Ectodermal cell (in vitro differentiated cells): ENCODE measurements at regions not wholly inside any gene's neighbourhood (a gene's known extent, or its start where the extent isn't known, plus 50 kb on each side); places are given as distances from the start of the nearest gene placed in this dataset.

ENCODE experiments used
- H3K27ac ChIP-seq: 2 replicates; pipeline ENCODE4 v1.7.0; 2013; ENCODE audit warnings: mild to moderate bottlenecking, low read depth, low read length; ENCODE audit not compliant: insufficient read depth, poor library complexity, severe bottlenecking
- H3K27me3 ChIP-seq: 2 replicates; pipeline ENCODE4 v1.7.0; 2013; ENCODE audit warnings: mild to moderate bottlenecking, low read length; ENCODE audit not compliant: insufficient read depth, control insufficient read depth, poor library complexity, severe bottlenecking
- H3K36me3 ChIP-seq: one replicate; pipeline ENCODE4 v1.7.0; 2013; ENCODE audit warnings: low read length; ENCODE audit not compliant: control insufficient read depth, insufficient read depth
- H3K4me1 ChIP-seq: one replicate; pipeline ENCODE4 v1.7.0; 2013; ENCODE audit warnings: low read length; ENCODE audit not compliant: control insufficient read depth, insufficient read depth
- H3K4me3 ChIP-seq: 2 replicates; pipeline ENCODE4 v1.7.0; 2013; ENCODE audit warnings: low read depth, low read length, control low read depth; ENCODE audit not compliant: insufficient read depth
- H3K9me3 ChIP-seq: 2 replicates; pipeline ENCODE4 v1.7.0; 2013; ENCODE audit warnings: mild to moderate bottlenecking, low read length, moderate library complexity; ENCODE audit not compliant: control insufficient read depth
- WGBS, 2 experiments: methylation state at CpG; one replicate each; pipeline ENCODE4 v1.1.7; 2013; ENCODE audit warnings: missing lambda C conversion rate in 2 of 2; 5-methylcytosine and 5-hydroxymethylcytosine counted together

GRCh38 chr4:67104145-67104544 is 441.2 kb downstream of the CENPC start:
- H3K36me3 ChIP-seq: no peaks in the 10 kb centered on the region
- no peak overlapping the region for H3K4me3 ChIP-seq
- no peaks in the 10 kb centered on the region for H3K4me1 ChIP-seq
- WGBS, 2 experiments: 51 to 58% methylated on average over 3 of the region's 3 CpGs
- no peak overlapping the region for H3K27ac ChIP-seq
- no peaks in the 10 kb centered on the region for H3K27me3 ChIP-seq
- H3K9me3 ChIP-seq: no peaks in the 10 kb centered on the region

- 86 to 95% methylated on average over 6 of the region's 6 CpGs for WGBS, 2 experiments
- no peak overlapping the region for H3K27ac ChIP-seq
- H3K4me3 ChIP-seq: no peak overlapping the region
Observed at GRCh38 chr4:67103001-67103747, 442.1 kb downstream of the CENPC start.

GRCh38 chr4:67101612-67102011 is 443.7 kb downstream of the CENPC start:
- H3K36me3 ChIP-seq: no peaks in the 10 kb centered on the region
- no peaks in the 10 kb centered on the region for H3K27me3 ChIP-seq
- H3K27ac ChIP-seq: no peak overlapping the region
- no peaks in the 10 kb centered on the region for H3K4me1 ChIP-seq
- no peak overlapping the region for H3K4me3 ChIP-seq
- H3K9me3 ChIP-seq: no peaks in the 10 kb centered on the region

More at GRCh38 chr4:67103001-67103747, 442.1 kb downstream of the CENPC start:
- Histone ChIP-seq H3K27me3 (no peaks in the 10 kb centered on the region), H3K36me3 (no peaks in the 10 kb centered on the region), H3K4me1 (no peaks in the 10 kb centered on the region), H3K9me3 (no peaks in the 10 kb centered on the region)

GRCh38 chr4:67092351-67092750 is 453.0 kb downstream of the CENPC start:
- 78 to 93% methylated on average over 3 to 4 of the region's 4 CpGs for WGBS, 2 experiments
- Histone ChIP-seq H3K4me3 (no peak overlapping the region), H3K36me3 (no peaks in the 10 kb centered on the region), H3K9me3 (no peaks in the 10 kb centered on the region), H3K27ac (no peak overlapping the region), H3K4me1 (peaks cover 9% of the 10 kb centered on the region), H3K27me3 (no peaks in the 10 kb centered on the region)

GRCh38 chr4:67091673-67092072 is 453.6 kb downstream of the CENPC start:
- H3K36me3 ChIP-seq: no peaks in the 10 kb centered on the region
- peaks cover 9% of the 10 kb centered on the region for H3K4me1 ChIP-seq
- H3K27me3 ChIP-seq: no peaks in the 10 kb centered on the region
- H3K9me3 ChIP-seq: no peaks in the 10 kb centered on the region
- no peak overlapping the region for H3K4me3 ChIP-seq
- H3K27ac ChIP-seq: no peak overlapping the region

- Histone ChIP-seq H3K27me3 (no peaks in the 10 kb centered on the region), H3K9me3 (no peaks in the 10 kb centered on the region), H3K36me3 (no peaks in the 10 kb centered on the region), H3K4me3 (no peak overlapping the region), H3K4me1 (peaks cover 35% of the 10 kb centered on the region), H3K27ac (no peak overlapping the region)
- WGBS, 2 experiments: no CpG with 5 or more reads among the region's 2 CpGs
Observed at GRCh38 chr4:67087897-67088296, 457.4 kb downstream of the CENPC start.

- 83 to 86% methylated on average over 2 of the region's 2 CpGs for WGBS, 2 experiments
- H3K4me3 ChIP-seq: no peak overlapping the region
- H3K4me1 ChIP-seq: peaks cover 26% of the 10 kb centered on the region
- peak overlapping the region; percentile 36 for H3K27ac ChIP-seq
- H3K9me3 ChIP-seq: no peaks in the 10 kb centered on the region
- no peaks in the 10 kb centered on the region for H3K27me3 ChIP-seq
- no peaks in the 10 kb centered on the region for H3K36me3 ChIP-seq
Observed at GRCh38 chr4:67084783-67085182, 460.5 kb downstream of the CENPC start.

- peaks cover 26% of the 10 kb centered on the region for H3K4me1 ChIP-seq
- no peaks in the 10 kb centered on the region for H3K27me3 ChIP-seq
- WGBS, 2 experiments: 20 to 23% methylated on average over 4 of the region's 5 CpGs
- no peaks in the 10 kb centered on the region for H3K36me3 ChIP-seq
- peak overlapping the region; percentile 19 for H3K27ac ChIP-seq
- H3K9me3 ChIP-seq: no peaks in the 10 kb centered on the region
- H3K4me3 ChIP-seq: no peak overlapping the region
Observed at GRCh38 chr4:67083496-67083895, 461.8 kb downstream of the CENPC start.

- H3K36me3 ChIP-seq: no peaks in the 10 kb centered on the region
- peaks cover 26% of the 10 kb centered on the region for H3K4me1 ChIP-seq
- no peak overlapping the region for H3K4me3 ChIP-seq
- 91 to 97% methylated on average over 5 of the region's 5 CpGs for whole genome bisulfite sequencing, 2 experiments
- no peak overlapping the region for H3K27ac ChIP-seq
- no peaks in the 10 kb centered on the region for H3K27me3 ChIP-seq
- H3K9me3 ChIP-seq: no peaks in the 10 kb centered on the region
Observed at GRCh38 chr4:67082746-67083145, 462.6 kb downstream of the CENPC start.

- 94 to 100% methylated on average over 2 of the region's 2 CpGs for WGBS, 2 experiments
- H3K36me3 ChIP-seq: no peaks in the 10 kb centered on the region
- no peaks in the 10 kb centered on the region for H3K27me3 ChIP-seq
- no peak overlapping the region for H3K4me3 ChIP-seq
- no peaks in the 10 kb centered on the region for H3K9me3 ChIP-seq
- H3K4me1 ChIP-seq: peaks cover 17% of the 10 kb centered on the region
- H3K27ac ChIP-seq: no peak overlapping the region
Observed at GRCh38 chr4:67080046-67080557, 465.2 kb downstream of the CENPC start.
